Lower leg skin (tissue), 4 donors: ENCODE measurements at regions not wholly inside any gene's neighbourhood (a gene's known extent, or its start where the extent isn't known, plus 50 kb on each side); places are given as distances from the start of the nearest gene placed in this dataset.

Source experiments
- DNase-seq, 2 donors: peaks; one replicate each; pipeline ENCODE4 v3.0.0-alpha.2; 2019; ENCODE audit warnings: low spot score in 2 of 2
- H3K4me3 ChIP-seq: fragments of 200-600 bp; sonication (generic); 2 replicates; pipeline ENCODE4 v1.5.1; 2017; ENCODE audit warnings: mild to moderate bottlenecking, low read depth; ENCODE audit not compliant: poor library complexity, severe bottlenecking
- POLR2A ChIP-seq, 2 donors: fragments of 450-650 bp; IDR thresholded peaks; one replicate each; pipeline ENCODE4 v1.6.1; 2016 to 2017; ENCODE audit warnings: antibody characterized with exemption in 2 of 2, mild to moderate bottlenecking in 1 of 2, moderate library complexity in 1 of 2
- WGBS, 2 donors: methylation state at CpG; one replicate each; pipeline ENCODE4 v1.1.5; 2018; 5-methylcytosine and 5-hydroxymethylcytosine counted together
- intact Hi-C: fragments of 100-400 bp; cut with DNase I; formaldehyde crosslinking; loops from one replicate; pipeline ENCODE4 v1.15.0; 2023; ENCODE audit warnings: low total_unique reads
- TF ChIP-seq, protein P1 (sequence below), 3 donors: fragments of 450-650 bp; IDR thresholded peaks; one replicate each; pipeline ENCODE4 v1.5.1; 2016; ENCODE audit warnings: antibody characterized with exemption in 3 of 3, mild to moderate bottlenecking in 3 of 3, moderate library complexity in 2 of 3

GRCh38 chr3:135911110-135911509 lies 54.4 kb upstream of the PPP2R3A start:
- intact Hi-C loops, result no loop called here
- TF ChIP-seq, protein P1, sequence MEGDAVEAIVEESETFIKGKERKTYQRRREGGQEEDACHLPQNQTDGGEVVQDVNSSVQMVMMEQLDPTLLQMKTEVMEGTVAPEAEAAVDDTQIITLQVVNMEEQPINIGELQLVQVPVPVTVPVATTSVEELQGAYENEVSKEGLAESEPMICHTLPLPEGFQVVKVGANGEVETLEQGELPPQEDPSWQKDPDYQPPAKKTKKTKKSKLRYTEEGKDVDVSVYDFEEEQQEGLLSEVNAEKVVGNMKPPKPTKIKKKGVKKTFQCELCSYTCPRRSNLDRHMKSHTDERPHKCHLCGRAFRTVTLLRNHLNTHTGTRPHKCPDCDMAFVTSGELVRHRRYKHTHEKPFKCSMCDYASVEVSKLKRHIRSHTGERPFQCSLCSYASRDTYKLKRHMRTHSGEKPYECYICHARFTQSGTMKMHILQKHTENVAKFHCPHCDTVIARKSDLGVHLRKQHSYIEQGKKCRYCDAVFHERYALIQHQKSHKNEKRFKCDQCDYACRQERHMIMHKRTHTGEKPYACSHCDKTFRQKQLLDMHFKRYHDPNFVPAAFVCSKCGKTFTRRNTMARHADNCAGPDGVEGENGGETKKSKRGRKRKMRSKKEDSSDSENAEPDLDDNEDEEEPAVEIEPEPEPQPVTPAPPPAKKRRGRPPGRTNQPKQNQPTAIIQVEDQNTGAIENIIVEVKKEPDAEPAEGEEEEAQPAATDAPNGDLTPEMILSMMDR (IDR thresholded peaks at IDR 0.05), result no peak
- TF ChIP-seq POLR2A (IDR thresholded peaks at IDR 0.05), result no peak
- DNase-seq, result no peak
- no peak overlapping the region for H3K4me3 ChIP-seq
- 44 to 52% methylated on average over 2 of the region's 2 CpGs for WGBS, 2 donors

DNA sequence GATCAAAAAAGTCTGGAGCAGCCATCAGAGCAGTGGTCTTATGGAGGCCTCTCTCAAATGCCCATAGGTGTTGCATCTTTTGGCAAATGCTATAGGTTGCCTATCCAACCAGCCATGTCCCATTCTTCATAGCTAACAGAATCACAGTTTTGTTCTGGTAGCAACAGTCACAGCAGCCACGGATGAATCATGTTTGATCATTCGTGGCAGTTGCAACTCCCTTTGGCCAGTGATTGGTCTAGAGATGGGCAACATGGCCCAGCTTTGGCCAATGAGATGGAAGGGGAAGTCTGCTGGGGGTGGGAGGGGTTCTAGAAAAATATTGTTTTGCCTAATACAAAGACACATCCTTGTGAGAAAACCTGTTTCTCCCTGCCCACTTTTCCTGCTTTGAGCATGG lies 50.3 kb upstream of the PPP2R3A start:
- intact Hi-C loops, result no loop called here
- H3K4me3 ChIP-seq, result no peak overlapping the region
- 38 to 50% methylated on average over 2 of the region's 2 CpGs for WGBS, 2 donors
- TF ChIP-seq, protein P1 (IDR thresholded peaks at IDR 0.05), result no peak
- no peak for TF ChIP-seq POLR2A (IDR thresholded peaks at IDR 0.05)
- no peak for DNase-seq
